Astrocyte of the spinal cord (primary cell): ENCODE measurements at regions not wholly inside any gene's neighbourhood (a gene's known extent, or its start where the extent isn't known, plus 50 kb on each side); places are given as distances from the start of the nearest gene placed in this dataset.

Experiments
- DNase-seq: peaks from one replicate; pipeline ENCODE4 v3.0.0; 2011; ENCODE audit warnings: low read depth, low spot score
- H3K4me3 ChIP-seq: 2 replicates; pipeline ENCODE4 v1.5.1; 2011; ENCODE audit warnings: low read depth, mild to moderate bottlenecking, low read length, moderate library complexity
- CTCF ChIP-seq: IDR thresholded peaks from 2 replicates; pipeline ENCODE4 v1.5.1; 2012; ENCODE audit warnings: low read depth, mild to moderate bottlenecking, low read length, inconsistent platforms
- in situ Hi-C: cut with HindIII; loops from 2 replicates; pipeline ENCODE4 v1.10.0; 2017; ENCODE audit warnings: low sequenced_read_pairs

- no peak for TF ChIP-seq CTCF
- in situ Hi-C loops, result no loop called here
- H3K4me3 ChIP-seq, result peak overlapping the region; percentile 14
- peak; percentile 95 for DNase-seq
Measured at GRCh38 chr2:237156031-237156856, 70.6 kb downstream of the COPS8 start.

DNA sequence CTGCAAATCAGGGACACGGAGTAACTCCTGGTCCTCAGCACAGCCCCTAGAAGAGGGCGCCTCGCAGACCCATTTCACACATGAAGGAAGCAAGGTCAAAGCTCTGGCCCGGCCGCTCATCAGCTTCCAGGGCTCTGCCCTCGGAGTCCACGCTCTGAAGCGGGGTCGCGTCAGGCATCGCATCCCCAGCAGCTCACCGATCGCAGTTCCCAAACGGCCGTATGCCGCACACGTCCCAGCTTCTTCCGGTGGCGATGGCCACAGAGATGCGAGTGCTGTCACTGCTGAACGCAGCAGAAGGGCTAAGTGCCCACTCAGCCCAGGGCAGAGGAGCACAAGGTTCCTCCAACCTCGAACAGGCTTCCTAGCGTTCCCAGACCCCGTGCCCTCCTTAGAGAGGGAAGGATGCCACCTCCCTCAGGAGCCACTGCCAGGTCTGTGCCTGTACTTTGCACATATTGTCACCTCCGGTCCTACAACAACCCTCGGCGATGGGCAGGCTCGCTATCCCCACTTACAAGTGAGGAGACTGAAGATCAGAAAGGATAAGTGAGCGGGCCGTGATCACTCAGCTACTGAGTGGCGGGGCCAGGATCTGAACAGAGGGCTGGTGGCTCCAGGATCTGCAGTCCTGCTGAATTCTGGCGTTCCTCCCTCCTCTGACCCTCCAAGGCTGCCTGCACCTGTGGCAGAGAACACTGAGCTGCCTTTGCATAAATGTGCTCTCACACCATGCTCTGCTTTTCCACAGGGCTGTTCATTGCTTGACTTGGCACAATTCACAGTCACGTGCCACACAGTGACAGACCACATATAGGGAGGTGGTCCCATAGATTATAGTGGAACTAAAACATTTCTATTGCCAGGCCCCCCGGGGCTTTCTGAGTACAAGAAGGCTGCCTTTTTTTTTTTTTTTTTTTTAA, 71.4 kb downstream of the COPS8 start:
- DNase-seq, result peak; percentile 96
- TF ChIP-seq CTCF, result no peak
- H3K4me3 ChIP-seq, result peak overlapping the region; percentile 10
- in situ Hi-C loops, result no loop called here

- no peak for DNase-seq
- in situ Hi-C loops, result no loop called here
- no peak overlapping the region for H3K4me3 ChIP-seq
- no peak for TF ChIP-seq CTCF
Measured at GRCh38 chr2:237157780-237158102, 72.1 kb downstream of the COPS8 start.

- in situ Hi-C loops, result no loop called here
- DNase-seq, result no peak
- TF ChIP-seq CTCF, result no peak
- H3K4me3 ChIP-seq, result no peak overlapping the region
Measured at GRCh38 chr2:237158194-237158593, 72.5 kb downstream of the COPS8 start.

- H3K4me3 ChIP-seq, result no peak overlapping the region
- no peak for TF ChIP-seq CTCF
- in situ Hi-C loops, result no loop called here
- DNase-seq, result no peak
Measured at GRCh38 chr2:237159006-237159911, 73.6 kb downstream of the COPS8 start.
